Fibroblast of the aortic adventitia (primary cell): ENCODE measurements at regions not wholly inside any gene's neighbourhood (a gene's known extent, or its start where the extent isn't known, plus 50 kb on each side); places are given as distances from the start of the nearest gene placed in this dataset.

Experiments used
- DNase-seq: peaks from one replicate; pipeline ENCODE4 v3.0.0-alpha.2; 2010; ENCODE audit warnings: low read depth
- H3K4me3 ChIP-seq: 2 replicates; pipeline ENCODE4 v1.5.1; 2011; ENCODE audit warnings: low read depth, mild to moderate bottlenecking, control low read depth, low read length, moderate library complexity
- TF ChIP-seq, protein P1 (sequence below): IDR thresholded peaks from 2 replicates; pipeline ENCODE4 v1.5.1; 2011; ENCODE audit warnings: mild to moderate bottlenecking, low read length, control low read depth, inconsistent platforms; ENCODE audit not compliant: insufficient read depth

DNA sequence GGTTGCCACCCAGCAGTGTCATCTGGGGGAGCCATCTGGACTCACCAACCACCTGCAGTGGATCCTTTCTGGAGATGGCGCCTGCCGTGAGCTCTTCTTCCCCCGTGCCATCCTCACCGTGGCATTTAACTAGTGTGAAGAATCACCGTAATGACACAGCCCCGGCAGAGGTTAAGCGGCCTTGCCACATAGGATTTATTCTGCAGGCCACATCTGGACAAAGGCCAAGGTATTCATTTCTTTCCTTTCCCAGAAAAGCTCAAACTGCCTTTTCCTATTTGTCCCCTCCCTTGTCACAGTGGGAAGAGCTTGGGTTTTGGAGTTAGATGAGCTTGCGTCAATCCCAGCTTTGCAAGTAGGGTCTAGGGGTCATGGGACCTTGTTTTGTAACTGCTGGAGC, 88.4 kb downstream of the PXDC1 start:
- TF ChIP-seq, protein P1, sequence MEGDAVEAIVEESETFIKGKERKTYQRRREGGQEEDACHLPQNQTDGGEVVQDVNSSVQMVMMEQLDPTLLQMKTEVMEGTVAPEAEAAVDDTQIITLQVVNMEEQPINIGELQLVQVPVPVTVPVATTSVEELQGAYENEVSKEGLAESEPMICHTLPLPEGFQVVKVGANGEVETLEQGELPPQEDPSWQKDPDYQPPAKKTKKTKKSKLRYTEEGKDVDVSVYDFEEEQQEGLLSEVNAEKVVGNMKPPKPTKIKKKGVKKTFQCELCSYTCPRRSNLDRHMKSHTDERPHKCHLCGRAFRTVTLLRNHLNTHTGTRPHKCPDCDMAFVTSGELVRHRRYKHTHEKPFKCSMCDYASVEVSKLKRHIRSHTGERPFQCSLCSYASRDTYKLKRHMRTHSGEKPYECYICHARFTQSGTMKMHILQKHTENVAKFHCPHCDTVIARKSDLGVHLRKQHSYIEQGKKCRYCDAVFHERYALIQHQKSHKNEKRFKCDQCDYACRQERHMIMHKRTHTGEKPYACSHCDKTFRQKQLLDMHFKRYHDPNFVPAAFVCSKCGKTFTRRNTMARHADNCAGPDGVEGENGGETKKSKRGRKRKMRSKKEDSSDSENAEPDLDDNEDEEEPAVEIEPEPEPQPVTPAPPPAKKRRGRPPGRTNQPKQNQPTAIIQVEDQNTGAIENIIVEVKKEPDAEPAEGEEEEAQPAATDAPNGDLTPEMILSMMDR, result no peak
- no peak for DNase-seq
- H3K4me3 ChIP-seq, result no peak overlapping the region

DNA sequence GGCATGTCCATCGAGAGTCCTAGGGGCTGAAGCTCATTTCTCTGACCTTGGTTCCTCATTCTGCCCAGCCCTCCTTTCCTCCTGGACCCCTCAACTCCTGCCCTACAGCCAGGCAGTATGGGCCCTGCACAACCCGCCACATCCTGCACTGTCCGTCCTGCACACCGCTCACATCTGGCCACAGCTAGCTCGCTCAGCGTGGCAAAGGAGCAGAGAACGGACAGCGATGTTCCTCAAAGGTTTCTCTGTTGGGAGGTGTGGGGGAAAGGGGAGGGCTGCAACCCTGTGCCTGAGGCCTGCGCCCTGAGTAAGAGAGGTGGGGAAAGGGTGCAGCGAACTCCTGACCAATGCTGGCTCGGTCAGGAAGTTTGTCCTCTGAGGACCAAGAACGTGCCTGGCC, 90.1 kb downstream of the PXDC1 start:
- no peak overlapping the region for H3K4me3 ChIP-seq
- TF ChIP-seq, protein P1, result no peak
- no peak for DNase-seq

DNA sequence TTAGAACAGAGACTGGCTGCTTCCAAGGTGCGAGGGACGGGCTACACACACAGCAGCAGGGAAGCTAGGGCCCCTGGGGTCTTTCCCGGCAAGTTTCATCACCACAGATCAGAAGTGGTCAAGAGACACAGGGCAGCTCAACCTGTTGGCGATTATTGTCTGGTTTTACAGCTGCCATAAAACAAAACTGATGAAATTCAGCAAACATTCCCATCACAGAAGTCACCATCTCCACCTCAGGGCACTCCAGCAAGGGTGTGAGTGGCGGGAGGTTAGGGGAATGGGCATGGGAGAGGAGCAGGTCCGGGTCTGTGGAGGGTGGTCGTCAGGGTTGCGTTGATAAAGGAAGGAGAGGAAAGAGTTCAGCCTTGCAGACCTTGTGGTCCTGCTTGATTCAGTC, 91.0 kb downstream of the PXDC1 start:
- H3K4me3 ChIP-seq, result no peak overlapping the region
- TF ChIP-seq, protein P1, result no peak
- no peak for DNase-seq

DNA sequence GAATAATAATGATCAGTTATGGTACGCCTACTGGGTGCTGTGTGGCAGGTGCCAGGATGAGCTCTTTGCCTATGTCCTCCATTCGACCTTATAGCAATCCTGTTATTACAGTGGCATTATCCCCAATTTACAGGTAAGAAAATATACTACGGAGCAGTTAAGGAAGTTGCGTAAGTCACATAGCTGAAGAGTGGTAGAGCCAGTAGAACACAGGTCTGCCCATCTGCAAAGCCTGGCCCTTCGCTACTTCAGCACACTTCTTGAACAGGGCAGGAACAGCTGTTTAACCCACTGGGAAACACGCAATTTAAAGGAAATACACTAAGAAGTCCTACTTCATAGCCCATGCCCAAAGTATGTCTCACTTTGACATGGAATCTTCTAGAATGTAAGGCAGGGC, 91.8 kb downstream of the PXDC1 start:
- H3K4me3 ChIP-seq, result no peak overlapping the region
- DNase-seq, result no peak
- TF ChIP-seq, protein P1, result no peak

DNA sequence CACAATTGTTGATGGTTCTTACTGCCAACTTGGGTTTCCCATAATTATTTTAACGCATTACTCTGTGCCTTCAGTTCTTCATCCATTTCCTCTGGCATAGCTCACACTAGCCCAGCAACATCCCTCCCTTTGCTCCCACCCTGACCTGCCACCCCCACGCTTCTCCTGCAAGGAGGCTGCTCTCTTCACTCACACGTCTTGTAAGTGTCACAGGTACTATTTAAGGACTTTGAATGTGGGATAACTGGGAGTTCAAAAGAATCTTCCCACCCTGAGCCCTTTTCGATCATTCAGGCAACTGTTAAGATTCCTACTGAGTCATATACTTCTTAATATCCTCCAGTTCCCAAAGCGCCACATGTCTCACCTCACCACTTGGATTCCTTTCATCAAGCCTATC, 95.4 kb downstream of the PXDC1 start:
- no peak overlapping the region for H3K4me3 ChIP-seq
- TF ChIP-seq, protein P1, result no peak
- no peak for DNase-seq

DNA sequence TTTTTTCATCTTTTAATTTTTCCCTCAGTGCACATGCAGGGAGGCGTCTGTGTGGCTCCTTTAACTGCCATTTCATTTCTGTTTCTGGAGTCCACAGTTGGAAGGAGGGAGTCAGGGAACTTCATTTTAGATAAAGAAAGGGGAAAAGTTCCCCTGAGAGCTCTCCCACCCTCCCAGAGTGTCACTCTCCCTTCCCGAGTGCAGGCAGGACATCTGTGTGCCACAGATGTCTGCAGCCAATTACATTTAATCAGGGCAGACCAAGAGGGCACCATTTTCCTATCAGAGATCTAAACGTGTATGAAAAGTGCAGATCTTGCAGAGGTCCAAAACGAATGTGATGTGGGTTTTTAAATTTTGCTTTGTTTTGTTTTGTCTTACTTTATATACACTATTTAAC, 96.6 kb downstream of the PXDC1 start:
- TF ChIP-seq, protein P1, result no peak
- no peak overlapping the region for H3K4me3 ChIP-seq
- DNase-seq, result no peak

DNA sequence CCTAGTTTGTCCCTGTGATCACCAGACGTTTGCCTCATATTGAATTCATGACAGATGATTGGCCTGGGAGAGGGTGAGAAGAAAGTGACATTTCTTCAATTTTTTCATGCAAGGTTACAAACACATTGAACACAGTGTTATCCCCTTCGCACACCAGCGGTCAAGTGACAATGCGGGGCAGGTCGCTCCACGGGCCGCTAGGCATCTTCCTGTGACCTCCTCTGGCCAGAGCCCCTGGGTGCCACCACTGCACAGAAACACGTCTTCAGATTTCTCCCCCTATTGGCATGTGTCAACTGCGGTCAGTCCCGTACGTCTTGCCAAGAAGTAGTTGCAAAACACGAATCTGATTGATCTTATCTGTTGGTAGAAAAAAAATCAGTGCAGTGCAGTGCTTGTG, 97.1 kb downstream of the PXDC1 start:
- DNase-seq, result no peak
- TF ChIP-seq, protein P1, result no peak
- no peak overlapping the region for H3K4me3 ChIP-seq
